ENCODE measurements at regions not wholly inside any gene's neighbourhood (a gene's known extent, or its start where the extent isn't known, plus 50 kb on each side); places are given as distances from the start of the nearest gene placed in this dataset.

DNA sequence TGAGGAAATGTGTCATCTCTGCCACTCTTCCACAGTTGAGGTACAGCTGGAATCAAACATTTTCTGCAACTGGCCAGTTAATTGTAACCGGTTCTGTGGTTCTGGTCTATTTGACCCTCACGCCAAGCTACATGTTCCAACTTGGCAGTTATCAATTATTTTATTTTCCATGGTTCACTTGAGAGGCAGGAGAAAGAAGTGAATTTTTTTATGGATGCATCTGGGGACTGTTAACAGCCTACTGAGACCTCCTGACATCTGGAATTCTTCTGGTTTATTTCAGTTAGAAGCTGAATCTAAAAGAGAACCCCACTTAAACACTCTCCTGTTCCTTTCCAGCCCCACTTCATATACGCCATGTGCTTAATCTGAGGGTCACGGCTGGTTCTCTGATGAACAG, 372.3 kb downstream of the DNAH5 start:
- H3K4me3 ChIP-seq (ENCODE audit: low read depth, low read length), result no peak overlapping the region
- no peak for DNase-seq (ENCODE audit: low read depth)

DNA sequence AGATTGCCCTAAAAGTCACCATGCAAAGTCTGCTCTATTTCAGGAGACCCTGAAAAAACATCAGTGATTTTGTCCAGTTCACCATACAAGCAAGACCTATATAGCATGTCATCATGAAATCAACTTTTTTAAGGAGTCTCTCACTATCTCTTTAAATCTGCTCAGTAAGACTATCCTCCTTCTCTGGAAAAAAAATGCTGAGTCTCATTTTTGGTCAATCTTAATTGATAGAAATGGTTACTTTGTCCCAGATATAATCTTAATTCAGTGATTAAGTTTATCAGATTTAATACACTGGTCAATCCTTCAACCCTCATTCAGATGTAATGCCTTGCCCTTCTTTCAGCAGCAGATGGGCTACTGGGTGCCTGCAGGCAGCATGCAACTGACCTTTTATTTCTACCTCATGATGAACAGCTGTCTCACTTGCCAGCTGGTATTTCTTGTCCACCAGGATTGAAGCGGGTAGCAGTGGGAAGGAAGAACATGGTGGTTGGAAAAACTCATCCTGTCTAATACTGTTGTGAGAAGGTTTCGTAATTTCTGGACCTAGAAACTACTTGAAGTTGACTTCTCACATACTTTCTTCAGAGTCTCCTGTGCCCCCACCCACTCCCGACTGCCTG, 375.3 kb downstream of the DNAH5 start:
- no peak for DNase-seq (ENCODE audit: low read depth)
- H3K4me3 ChIP-seq (ENCODE audit: low read depth, low read length), result no peak overlapping the region

DNA sequence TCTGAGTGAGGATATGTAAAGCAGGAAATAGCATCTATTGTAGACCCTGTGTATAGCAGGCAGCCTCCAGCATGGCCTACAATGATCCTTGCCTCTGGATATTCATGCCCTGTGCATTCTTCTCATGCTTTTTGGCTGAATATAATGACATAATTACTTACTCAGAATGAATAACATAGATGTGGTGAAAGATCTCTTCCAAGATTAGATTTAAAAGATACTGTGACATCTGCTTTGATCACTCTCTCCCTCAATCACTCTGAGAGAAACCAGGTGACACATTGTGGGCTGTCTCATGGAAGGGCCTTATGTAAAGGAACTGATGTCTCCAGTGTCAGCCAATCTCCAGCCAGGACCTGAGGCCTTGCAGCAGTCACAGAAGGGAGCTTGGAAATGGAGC, 376.7 kb downstream of the DNAH5 start:
- DNase-seq (ENCODE audit: low read depth), result peak; percentile 56
- no peak overlapping the region for H3K4me3 ChIP-seq (ENCODE audit: low read depth, low read length)

DNA sequence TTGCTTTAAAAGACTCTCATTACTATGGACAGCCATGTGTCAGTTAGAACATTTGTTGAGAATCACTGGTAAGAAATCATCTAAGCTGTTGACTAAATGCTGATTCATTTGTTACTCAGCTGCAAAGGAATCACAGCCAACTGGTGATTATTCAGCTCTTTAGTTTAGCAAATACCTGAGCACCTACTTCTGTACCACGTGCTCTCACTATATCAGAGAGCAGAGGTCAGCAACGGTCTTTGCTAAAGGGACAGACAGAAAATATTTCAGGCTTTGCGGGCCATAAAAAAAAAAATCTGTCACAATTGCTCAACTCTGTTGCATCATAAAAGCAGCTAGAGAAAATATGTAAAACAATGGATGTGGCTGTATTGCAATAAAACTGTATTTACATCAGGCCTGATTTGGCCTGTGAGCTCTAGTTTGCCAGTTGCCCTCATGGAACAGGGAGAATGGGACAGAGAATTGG, 377.6 kb downstream of the DNAH5 start:
- DNase-seq (ENCODE audit: low read depth), result peak; percentile 75
- H3K4me3 ChIP-seq (ENCODE audit: low read depth, low read length), result no peak overlapping the region

DNA sequence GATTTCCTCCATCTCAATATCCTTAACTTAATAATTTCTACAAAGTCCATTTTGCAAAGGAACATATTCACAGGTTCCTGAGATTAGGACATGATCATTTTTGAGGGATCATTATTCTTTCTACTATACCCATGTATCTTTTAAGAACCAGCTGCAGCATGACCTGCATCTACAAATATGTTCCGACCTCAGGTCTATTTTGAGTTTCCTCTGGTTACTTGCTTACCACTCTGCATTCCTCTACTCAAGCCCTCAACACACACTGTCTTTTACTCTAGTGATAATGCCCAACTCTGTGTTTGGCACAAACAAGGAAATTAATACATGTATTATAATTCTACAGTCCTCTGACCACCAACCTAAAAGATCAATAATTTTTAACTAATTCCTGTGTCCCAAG, 386.1 kb downstream of the DNAH5 start:
- DNase-seq (ENCODE audit: low read depth), result no peak
- no peak overlapping the region for H3K4me3 ChIP-seq (ENCODE audit: low read depth, low read length)

DNA sequence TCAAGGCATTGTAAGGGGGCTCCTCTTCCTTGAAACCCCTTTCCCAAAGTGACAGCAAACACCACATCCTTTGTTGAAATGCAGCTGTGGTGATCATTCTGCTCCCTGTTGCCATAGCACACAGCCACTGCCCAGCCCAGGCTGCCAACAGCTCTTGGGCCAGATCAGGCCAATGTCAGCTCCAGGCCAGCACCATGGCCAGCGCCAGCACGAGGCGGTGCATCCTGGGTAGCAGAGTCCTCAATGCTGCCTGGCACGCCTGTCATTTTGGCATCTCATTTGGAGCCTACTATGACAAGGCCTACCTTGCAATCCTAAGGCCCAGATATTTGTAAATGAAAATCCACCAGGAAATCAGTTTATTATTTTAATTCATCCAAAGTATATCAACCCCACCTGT, 390.6 kb downstream of the DNAH5 start:
- no peak for DNase-seq (ENCODE audit: low read depth)
- H3K4me3 ChIP-seq (ENCODE audit: low read depth, low read length), result no peak overlapping the region

DNA sequence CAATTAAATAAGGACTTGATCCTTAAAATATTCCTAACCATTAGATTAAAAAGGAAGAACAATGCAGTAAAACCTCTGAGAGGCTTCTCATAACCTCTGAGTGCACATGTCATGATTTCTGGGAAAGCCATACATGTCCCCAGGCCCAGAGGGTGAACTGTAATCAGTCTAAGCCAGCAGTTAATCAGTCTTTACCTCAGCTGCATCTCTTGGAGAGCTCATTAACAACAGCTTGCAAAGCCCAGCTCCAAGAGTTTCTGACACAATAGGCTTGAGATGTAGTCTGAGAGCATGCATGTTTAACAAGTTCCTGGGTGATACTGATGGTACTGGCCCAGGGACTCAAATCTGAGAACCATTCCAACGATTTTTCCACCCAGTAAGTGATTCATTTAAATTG, 392.1 kb downstream of the DNAH5 start:
- no peak for DNase-seq (ENCODE audit: low read depth)
- no peak overlapping the region for H3K4me3 ChIP-seq (ENCODE audit: low read depth, low read length)

DNA sequence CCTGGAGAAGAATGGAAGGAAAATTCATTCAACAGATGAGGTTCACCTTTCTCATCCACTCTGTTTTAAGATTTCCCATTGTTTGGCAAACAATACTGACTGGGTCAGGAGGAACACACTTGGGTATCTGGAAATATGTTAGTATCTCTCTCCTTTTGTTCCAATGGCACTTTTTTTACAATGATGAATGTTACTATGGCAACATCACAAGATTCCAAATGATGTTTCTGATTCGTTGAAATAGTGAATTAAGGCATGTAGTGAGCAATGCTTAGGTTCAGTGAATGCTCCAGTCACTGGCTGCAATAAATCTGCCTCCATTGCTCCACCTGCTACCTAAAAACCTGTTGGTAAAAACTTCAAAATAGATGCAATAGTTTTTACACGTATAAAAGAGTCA, 392.8 kb downstream of the DNAH5 start:
- H3K4me3 ChIP-seq (ENCODE audit: low read depth, low read length), result no peak overlapping the region
- DNase-seq (ENCODE audit: low read depth), result no peak

DNA sequence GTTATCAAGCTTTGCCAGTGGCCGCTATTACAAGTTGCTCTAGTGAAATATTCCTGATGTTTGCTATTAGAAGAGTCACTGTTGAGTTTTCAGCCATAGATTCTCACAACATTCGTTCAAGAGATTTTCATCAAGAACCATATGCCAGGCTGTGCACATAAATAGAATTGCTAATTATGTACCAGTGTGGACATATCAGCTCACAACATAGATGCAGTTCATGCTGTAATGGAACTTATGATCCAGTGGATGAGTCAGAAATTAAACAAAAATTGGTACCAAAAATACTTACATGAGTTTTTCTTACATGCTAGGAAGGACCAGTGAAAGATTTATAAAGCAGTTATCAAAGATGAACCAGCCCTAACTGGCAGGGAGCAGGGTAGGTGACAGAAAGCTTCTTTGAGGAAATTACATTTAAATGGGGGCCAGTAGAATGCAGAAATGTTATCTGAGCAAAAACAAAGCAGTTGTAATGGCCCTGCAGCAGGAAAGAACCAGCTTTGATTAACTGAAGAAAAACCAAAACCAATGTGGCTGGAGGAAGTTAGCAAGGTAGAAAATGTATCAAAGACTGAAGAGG, 404.2 kb downstream of the DNAH5 start:
- H3K4me3 ChIP-seq (ENCODE audit: low read depth, low read length), result no peak overlapping the region
- no peak for DNase-seq (ENCODE audit: low read depth)

DNA sequence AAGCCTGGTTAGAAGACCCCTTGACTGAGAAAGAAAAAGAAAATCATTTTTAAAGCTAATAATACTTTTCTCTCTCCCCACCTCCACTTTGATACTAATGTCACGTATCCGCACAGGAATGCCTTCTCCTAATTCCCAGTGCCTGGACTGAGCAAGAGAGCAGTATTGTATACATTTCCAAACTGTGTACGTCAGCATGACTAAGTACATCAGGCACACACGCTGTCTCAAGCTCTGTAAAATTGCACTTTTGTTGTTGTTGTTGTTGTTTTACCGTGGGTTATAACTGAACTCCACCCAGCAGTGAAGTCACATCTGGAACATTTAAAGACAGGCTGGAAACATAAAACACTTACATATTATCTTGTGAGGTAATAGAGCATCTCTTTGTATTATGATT, 407.6 kb downstream of the DNAH5 start:
- no peak for DNase-seq (ENCODE audit: low read depth)
- H3K4me3 ChIP-seq (ENCODE audit: low read depth, low read length), result no peak overlapping the region

DNA sequence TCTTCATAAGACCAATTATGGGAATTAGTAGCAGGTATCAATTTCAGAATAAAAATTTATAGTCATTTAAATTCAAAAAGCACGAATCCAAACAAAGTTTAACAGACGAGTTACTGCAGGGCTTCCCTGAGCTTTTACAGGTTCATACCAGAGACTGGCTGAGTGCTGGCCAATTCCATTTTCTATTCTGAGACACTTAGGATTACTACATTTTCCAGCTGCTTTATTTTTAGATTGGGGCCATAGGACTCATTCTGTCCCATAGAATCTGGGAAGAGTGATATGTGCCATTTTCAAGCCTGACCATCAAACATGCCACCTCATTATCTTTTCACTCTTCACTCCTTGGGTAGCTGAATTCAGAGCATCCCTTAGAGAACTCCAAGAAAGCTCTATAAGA, 410.7 kb downstream of the DNAH5 start:
- H3K4me3 ChIP-seq (ENCODE audit: low read depth, low read length), result no peak overlapping the region
- no peak for DNase-seq (ENCODE audit: low read depth)

DNA sequence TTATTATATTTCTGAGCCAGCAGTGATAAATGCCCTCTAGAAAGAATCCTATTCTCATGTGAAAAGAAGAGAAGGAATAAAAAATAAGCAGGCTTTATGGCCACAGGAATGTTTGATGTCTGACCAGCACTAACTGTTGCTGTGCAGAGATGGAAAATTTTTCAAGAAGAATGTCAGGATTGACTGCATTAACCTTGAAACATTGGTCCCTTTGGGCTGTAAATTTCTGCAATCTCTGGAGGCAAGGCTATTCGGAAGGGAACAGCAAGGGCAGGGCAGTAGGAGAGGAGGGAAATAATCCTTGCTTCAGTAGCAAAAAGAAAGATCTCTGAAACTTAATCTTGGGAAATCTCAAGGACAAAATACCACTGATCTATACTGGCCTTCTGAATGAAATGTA, 415.2 kb downstream of the DNAH5 start:
- no peak for DNase-seq (ENCODE audit: low read depth)
- no peak overlapping the region for H3K4me3 ChIP-seq (ENCODE audit: low read depth, low read length)

DNA sequence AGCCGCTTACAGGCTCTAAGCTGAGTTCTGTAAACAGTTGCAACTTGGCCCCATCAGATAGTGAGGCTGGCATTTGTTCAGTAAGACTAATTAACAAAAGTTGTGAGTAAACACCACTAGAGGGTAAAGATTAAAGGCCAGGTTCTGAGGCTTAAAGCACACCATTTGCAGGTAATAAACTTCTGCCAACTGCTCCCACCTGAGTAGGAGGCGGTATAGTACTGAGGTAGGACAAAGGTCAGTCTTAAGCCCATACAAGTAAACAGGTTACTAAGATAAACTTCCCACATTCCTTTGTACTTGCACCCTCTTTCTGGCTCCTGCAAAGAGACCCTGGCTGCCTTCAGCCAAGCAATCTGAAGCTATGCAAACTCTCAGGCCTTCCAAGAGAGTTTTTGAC, 419.6 kb downstream of the DNAH5 start:
- DNase-seq (ENCODE audit: low read depth), result no peak

DNA sequence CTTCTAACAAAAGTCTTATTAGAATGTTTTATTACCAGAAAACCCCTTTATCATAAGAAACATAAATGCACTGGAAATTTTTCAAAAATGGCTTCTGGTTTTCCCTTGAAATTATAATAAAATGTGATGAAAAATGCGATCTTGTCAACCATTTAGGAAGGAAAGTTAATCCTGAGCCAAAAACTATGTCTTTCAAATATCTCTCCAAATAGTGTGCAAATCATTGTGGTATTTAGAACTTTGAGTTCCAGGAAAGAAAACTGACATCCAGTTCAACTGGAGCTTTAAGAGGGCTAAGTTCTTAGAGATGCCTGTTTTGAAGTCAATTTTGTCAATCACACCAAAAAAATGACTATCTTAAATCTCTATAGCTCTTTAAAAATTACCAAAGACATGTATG, 425.4 kb downstream of the DNAH5 start:
- DNase-seq (ENCODE audit: low read depth), result no peak
- H3K4me3 ChIP-seq (ENCODE audit: low read depth, low read length), result no peak overlapping the region

More for the DNA sequence above, 419.6 kb downstream of the DNAH5 start:
- H3K4me3 ChIP-seq (ENCODE audit: low read depth, low read length), result no peak overlapping the region

DNA sequence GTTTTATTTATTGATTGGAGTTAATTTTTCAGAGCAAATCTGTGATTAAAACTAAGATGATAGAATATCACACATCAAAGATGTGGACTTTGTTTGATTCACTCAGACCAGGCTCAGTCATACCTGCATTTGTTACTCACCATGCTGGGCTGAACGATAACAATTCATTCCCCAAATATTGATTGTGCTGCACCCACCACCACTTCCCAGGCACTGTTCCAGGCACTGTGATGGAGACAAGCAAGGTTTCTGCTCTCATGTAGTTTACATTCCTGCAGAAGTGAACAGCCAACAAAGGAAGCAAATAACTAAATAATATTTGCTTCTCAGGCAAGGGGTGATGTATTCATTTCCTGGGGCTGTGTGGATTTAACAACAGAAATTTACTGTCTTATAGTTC, 428.3 kb downstream of the DNAH5 start:
- H3K4me3 ChIP-seq (ENCODE audit: low read depth, low read length), result no peak overlapping the region
- no peak for DNase-seq (ENCODE audit: low read depth)

DNA sequence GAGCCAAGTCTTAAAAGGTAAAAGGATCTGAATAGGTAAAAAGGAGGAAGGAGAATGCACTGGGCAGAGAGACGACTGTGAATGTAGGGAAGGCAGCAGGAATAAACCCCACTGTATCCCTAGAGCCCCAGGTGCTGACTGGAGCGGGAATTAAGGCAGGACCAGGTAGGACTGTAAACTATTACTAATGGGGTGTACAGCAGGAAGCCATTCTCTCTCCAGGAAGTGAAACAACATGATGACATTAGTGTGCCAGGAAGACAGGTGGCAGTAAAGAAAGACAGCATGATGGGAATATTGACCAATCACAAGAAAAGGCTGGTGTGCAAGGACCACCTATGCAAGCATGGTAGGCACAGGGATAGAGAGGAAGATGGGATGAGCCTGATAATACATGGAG, 433.0 kb downstream of the DNAH5 start:
- no peak overlapping the region for H3K4me3 ChIP-seq (ENCODE audit: low read depth, low read length)
- DNase-seq (ENCODE audit: low read depth), result no peak

DNA sequence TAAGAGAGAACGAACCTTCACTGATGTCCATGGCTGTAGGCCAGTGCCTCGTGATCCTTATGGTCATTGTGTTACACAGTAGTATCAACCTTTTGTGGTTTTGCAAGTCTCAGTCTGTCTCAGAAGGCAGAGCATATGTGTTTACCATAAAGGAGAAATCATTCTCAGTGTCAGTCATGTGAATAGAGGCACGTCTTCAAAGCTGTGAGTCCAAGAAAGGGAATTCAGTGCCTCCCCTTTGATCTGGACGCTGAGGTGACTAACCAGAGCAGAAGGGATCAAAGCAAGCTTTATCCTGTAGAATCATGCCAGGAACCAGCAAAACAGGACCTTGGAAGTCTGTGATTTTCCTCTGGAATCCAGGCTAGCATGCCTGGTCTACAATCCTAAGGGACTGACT, 433.9 kb downstream of the DNAH5 start:
- DNase-seq (ENCODE audit: low read depth), result no peak
- H3K4me3 ChIP-seq (ENCODE audit: low read depth, low read length), result no peak overlapping the region

DNA sequence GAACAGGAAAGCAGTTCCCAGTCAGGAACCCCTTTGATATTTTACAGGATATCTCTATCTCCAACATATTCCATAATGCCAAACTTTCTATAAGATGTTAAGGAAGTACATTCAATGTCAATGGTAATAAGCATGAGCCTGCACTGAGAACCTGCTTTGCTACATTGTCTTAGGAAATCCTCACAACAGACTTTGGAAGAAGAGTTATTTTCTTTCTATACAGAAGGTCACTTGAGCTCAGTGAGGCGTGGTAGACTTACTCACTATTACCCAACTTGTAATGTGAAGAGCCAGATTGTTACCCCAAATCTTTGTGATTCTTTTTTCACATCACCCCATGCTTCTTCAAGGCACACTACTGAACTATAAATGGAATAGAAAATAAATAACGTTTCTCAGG, 435.9 kb downstream of the DNAH5 start:
- DNase-seq (ENCODE audit: low read depth), result no peak
- H3K4me3 ChIP-seq (ENCODE audit: low read depth, low read length), result no peak overlapping the region

DNA sequence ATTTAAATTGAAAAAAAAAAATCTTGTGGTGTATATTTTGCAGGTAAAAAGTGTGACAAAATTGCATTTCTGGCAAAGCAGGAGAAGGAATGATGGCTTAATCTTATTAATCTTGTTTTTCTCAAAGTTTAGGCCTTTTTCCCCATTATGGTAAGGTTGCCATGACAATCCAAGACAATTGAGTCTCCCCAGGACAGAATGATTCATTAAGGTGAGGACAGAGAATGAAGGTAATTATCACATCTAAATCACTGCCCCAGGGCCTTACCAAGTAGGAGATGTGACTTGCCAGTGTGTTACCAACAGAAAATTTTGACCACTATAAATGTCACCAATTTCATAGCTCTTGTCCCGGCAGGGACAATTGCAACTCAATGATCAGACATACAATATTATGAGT, 439.2 kb downstream of the DNAH5 start:
- H3K4me3 ChIP-seq (ENCODE audit: low read depth, low read length), result no peak overlapping the region
- no peak for DNase-seq (ENCODE audit: low read depth)

DNA sequence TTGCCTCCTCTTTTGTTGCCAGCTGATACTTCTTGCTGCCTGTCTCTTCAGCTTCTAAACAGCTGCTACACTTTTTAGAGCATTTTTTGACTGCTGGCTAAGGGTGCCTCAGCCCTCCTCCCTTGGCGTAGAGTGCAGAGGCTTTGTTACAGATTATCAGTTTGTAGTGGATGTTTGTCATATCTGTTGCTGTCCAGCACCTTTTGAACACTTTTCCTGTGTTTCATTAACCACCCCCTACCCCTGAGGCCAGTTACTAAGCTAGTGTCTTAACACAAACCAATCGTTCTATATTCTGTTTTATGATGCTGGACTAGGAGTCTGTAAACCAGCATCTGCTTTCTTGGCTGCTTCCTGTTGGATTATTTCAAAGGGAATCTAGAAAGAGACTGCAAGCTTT, 441.5 kb downstream of the DNAH5 start:
- no peak overlapping the region for H3K4me3 ChIP-seq (ENCODE audit: low read depth, low read length)
- DNase-seq (ENCODE audit: low read depth), result no peak

DNA sequence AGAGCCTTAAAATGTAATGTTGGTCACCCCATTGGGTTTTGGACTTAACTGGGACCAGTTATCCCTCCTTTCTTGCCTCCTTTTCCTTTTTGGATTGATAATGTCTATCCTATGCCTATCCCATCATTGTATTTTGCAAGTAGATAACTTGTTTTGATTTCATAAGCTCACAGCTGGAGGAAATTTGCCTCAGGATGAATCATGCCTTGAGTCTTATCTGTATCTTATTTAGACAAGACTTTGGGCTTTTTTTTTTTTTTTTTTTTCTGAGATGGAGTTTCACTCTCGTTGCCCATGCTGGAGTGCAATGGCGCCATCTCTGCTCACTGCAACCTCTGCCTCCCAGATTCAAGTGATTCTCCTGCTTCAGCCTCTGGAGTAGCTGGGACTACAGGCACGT, 443.3 kb downstream of the DNAH5 start:
- no peak overlapping the region for H3K4me3 ChIP-seq (ENCODE audit: low read depth, low read length)
- DNase-seq (ENCODE audit: low read depth), result no peak

DNA sequence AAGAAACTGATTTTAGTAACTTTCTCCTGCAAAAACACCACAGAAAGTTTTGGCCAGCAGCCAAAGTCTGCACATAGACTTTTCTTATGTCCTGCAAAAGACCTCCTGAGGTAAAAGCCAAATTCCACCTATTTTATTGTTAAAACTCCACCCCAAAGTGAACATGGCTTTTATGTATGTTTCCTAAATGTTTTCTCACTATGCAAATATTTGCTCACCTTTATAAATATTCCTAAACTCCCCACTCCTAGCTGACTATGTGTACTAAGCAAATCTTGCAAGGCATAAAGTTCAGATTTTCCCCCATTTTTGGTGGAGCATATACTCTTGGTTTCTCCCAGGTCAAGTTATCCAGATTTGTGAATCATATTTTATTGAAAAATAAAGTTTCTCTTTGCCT, 446.2 kb downstream of the DNAH5 start:
- no peak overlapping the region for H3K4me3 ChIP-seq (ENCODE audit: low read depth, low read length)
- no peak for DNase-seq (ENCODE audit: low read depth)

Data from skeletal muscle cell (primary cell).